Erythroblast (primary cell): ENCODE measurements at regions not wholly inside any gene's neighbourhood (a gene's known extent, or its start where the extent isn't known, plus 50 kb on each side); places are given as distances from the start of the nearest gene placed in this dataset.

Experiments used
- GATA1 ChIP-seq: IDR thresholded peaks from 2 replicates; pipeline ENCODE4 v1.6.1; 2011; ENCODE audit warnings: low read depth, mild to moderate bottlenecking, control low read depth, low read length, moderate library complexity
- POLR2A ChIP-seq: IDR thresholded peaks from 2 replicates; pipeline ENCODE4 v1.6.1; 2011; ENCODE audit warnings: mild to moderate bottlenecking, low read length

DNA sequence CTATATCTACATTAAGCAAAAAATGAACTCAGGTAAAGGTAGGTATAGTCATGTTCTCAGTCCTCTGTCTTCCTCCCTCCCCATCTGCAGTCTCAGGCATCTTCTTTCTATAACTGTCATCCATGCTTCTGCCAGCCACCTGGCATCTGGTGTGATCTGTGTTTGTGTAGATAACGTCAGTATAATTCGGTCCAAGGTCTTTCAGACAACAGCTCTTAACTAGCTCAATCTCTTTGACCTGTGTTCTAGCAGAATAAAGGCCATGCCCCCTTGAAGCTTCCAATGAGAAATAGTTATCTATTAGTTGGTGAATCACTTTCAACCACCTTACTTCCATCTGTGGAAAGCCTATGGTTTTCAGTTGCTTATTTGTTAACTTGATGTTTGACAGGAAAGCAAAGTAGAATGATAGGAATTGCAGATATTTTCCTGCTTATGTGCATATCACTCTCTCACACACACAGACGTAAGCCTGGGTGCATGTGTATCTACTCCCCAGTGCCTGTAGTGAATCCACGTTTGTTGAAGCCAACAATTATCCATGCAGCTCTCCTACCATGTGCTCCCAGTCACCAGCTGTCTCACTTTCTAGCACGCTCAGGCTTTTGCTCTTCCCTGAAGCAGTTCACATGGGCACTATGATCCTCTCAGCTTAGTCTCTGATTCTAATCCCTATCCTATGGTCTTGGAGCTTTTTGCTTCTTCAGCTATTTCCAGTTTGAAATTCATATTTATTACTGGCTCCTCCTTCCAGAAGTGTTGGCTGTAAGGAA, 433.7 kb upstream of the MANEA start:
- no peak for TF ChIP-seq POLR2A
- TF ChIP-seq GATA1 = no peak
